ENCODE measurements at regions not wholly inside any gene's neighbourhood (a gene's known extent, or its start where the extent isn't known, plus 50 kb on each side); places are given as distances from the start of the nearest gene placed in this dataset.

DNA sequence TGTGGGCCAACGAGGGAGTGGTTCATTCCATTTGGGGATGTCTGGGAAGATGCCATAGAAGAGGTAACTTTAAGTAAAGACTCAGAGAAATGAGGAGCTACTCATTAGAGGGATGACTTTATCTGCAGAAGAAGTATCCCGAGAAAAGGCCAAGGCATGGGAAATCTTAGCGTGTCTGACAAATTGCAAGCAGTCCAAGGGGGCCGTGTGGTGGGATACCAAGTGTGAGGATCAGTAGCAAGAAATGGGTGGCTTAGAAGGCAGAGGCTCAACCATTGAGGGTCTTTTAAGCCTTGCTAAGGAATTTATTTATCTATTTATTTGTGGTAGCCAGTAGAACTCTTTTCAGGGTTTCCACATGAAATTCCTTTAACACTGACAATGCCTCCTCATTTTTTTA is 436.4 kb downstream of the RNF144A start:
- DNase-seq (ENCODE audit: low read depth in 1 of 2, low spot score in 1 of 2) (no peak), ATAC-seq (no peak), FAIRE-seq (no peak)
- TF ChIP-seq SREBF2 (IDR thresholded peaks at IDR 0.05), result no peak
- TF ChIP-seq CHD2 (IDR thresholded peaks at IDR 0.05; ENCODE audit: low read length, partially characterized antibody), result no peak
- TF ChIP-seq, protein P1, sequence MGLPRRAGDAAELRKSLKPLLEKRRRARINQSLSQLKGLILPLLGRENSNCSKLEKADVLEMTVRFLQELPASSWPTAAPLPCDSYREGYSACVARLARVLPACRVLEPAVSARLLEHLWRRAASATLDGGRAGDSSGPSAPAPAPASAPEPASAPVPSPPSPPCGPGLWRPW (IDR thresholded peaks at IDR 0.05), result no peak
- no peak for TF ChIP-seq POLR2A (IDR thresholded peaks at IDR 0.05; ENCODE audit: low read length)
- TF ChIP-seq, protein P2, sequence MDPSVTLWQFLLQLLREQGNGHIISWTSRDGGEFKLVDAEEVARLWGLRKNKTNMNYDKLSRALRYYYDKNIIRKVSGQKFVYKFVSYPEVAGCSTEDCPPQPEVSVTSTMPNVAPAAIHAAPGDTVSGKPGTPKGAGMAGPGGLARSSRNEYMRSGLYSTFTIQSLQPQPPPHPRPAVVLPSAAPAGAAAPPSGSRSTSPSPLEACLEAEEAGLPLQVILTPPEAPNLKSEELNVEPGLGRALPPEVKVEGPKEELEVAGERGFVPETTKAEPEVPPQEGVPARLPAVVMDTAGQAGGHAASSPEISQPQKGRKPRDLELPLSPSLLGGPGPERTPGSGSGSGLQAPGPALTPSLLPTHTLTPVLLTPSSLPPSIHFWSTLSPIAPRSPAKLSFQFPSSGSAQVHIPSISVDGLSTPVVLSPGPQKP (IDR thresholded peaks at IDR 0.05; ENCODE audit: low read depth, low read length), result no peak
- TF ChIP-seq, protein P3, sequence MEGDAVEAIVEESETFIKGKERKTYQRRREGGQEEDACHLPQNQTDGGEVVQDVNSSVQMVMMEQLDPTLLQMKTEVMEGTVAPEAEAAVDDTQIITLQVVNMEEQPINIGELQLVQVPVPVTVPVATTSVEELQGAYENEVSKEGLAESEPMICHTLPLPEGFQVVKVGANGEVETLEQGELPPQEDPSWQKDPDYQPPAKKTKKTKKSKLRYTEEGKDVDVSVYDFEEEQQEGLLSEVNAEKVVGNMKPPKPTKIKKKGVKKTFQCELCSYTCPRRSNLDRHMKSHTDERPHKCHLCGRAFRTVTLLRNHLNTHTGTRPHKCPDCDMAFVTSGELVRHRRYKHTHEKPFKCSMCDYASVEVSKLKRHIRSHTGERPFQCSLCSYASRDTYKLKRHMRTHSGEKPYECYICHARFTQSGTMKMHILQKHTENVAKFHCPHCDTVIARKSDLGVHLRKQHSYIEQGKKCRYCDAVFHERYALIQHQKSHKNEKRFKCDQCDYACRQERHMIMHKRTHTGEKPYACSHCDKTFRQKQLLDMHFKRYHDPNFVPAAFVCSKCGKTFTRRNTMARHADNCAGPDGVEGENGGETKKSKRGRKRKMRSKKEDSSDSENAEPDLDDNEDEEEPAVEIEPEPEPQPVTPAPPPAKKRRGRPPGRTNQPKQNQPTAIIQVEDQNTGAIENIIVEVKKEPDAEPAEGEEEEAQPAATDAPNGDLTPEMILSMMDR (IDR thresholded peaks at IDR 0.05), result no peak
- TF ChIP-seq, protein P4, sequence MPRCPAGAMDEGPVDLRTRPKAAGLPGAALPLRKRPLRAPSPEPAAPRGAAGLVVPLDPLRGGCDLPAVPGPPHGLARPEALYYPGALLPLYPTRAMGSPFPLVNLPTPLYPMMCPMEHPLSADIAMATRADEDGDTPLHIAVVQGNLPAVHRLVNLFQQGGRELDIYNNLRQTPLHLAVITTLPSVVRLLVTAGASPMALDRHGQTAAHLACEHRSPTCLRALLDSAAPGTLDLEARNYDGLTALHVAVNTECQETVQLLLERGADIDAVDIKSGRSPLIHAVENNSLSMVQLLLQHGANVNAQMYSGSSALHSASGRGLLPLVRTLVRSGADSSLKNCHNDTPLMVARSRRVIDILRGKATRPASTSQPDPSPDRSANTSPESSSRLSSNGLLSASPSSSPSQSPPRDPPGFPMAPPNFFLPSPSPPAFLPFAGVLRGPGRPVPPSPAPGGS (IDR thresholded peaks at IDR 0.05), result no peak
- TF ChIP-seq JUNB (IDR thresholded peaks at IDR 0.05), result no peak
- TF ChIP-seq RFX5 (IDR thresholded peaks at IDR 0.05), result no peak
- TF ChIP-seq RNF2 (IDR thresholded peaks at IDR 0.05; ENCODE audit: borderline replicate concordance, low read depth), result no peak
- no peak for TF ChIP-seq EHF (CRISPR knock-in tag; IDR thresholded peaks at IDR 0.05)
- no peak for TF ChIP-seq RCOR1 (IDR thresholded peaks at IDR 0.05; ENCODE audit: low read depth, low read length)
- TF ChIP-seq NPAS2 (CRISPR knock-in tag; IDR thresholded peaks at IDR 0.05; ENCODE audit: borderline replicate concordance), result no peak
- no peak for TF ChIP-seq TP53 (CRISPR knock-in tag; IDR thresholded peaks at IDR 0.05)
- no peak for TF ChIP-seq FOSL2 (IDR thresholded peaks at IDR 0.05)
- no peak for TF ChIP-seq FOSL2 (CRISPR knock-in tag; IDR thresholded peaks at IDR 0.05)
- no peak for TF ChIP-seq RAD21 (conservative IDR thresholded peaks at IDR 0.05 in 1 of 2, IDR thresholded peaks at IDR 0.05 in 1 of 2)
- TF ChIP-seq HDAC2 (IDR thresholded peaks at IDR 0.05), result no peak
- TF ChIP-seq FOSB (CRISPR knock-in tag; IDR thresholded peaks at IDR 0.05), result no peak
- TF ChIP-seq HOXB13 (CRISPR knock-in tag; IDR thresholded peaks at IDR 0.05; ENCODE audit: low read depth), result no peak
- ChIA-PET POLR2A (no interaction called here), CTCF (interaction anchor here (0.7 kb wide), 1 partner anchor 462 kb away, joined by 3 read pairs; no protein-coding TSS in a partner anchor)
- Histone ChIP-seq H3K4me3 (no peak overlapping the region), H3K4me2 (no peak overlapping the region), H3K27ac (no peak overlapping the region), H3K9me3 (peaks cover 7% of the 10 kb centered on the region; the same call in 1 of the 3 replicates), H3K4me1 (no peaks in the 10 kb centered on the region)
- 10% methylated on average over 4 of the region's 4 CpGs for WGBS (ENCODE audit: missing lambda C conversion rate)

DNA sequence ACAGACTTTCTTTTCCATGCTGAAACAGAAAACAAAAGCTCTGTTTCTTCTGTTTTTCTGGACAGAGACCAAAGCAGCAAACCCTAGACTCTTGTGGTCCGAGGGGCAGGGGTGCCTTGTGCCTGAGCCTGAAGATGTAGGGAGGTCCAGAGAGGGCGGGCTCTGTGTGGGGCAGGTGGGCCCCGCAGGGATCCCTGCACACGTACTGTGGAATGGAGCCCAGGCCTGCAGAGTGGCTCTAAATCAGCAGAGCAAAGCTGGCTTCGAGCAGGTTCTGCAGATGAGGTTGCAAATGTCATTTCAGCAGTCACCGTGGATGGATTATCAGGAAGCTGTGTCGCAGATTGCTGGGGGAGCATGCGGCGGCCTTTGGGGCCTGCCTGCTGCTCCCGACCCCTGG is 438.6 kb downstream of the RNF144A start:
- Histone ChIP-seq H3K27ac (no peak overlapping the region), H3K4me1 (no peaks in the 10 kb centered on the region), H3K4me2 (no peak overlapping the region), H3K4me3 (no peak overlapping the region), H3K9me3 (peaks cover 7% of the 10 kb centered on the region; the same call in 1 of the 3 replicates)
- no peak for DNase-seq (ENCODE audit: low read depth in 1 of 2, low spot score in 1 of 2)
- WGBS (ENCODE audit: missing lambda C conversion rate), result 24% methylated on average over 10 of the region's 10 CpGs
- ATAC-seq, result no peak
- ChIA-PET POLR2A (no interaction called here), CTCF (no interaction called here)
- FAIRE-seq, result no peak
- no peak for TF ChIP-seq CBX2 (IDR thresholded peaks at IDR 0.05; ENCODE audit: borderline replicate concordance, low read depth)
- no peak for TF ChIP-seq RFX5 (IDR thresholded peaks at IDR 0.05)
- no peak for TF ChIP-seq TFCP2L1 (CRISPR knock-in tag; IDR thresholded peaks at IDR 0.05)
- TF ChIP-seq RNF2 (IDR thresholded peaks at IDR 0.05; ENCODE audit: borderline replicate concordance, low read depth), result no peak
- no peak for TF ChIP-seq POLR2A (IDR thresholded peaks at IDR 0.05; ENCODE audit: low read length)
- no peak for TF ChIP-seq HOXB5 (CRISPR knock-in tag; IDR thresholded peaks at IDR 0.05)
- TF ChIP-seq, protein P4 (IDR thresholded peaks at IDR 0.05), result no peak
- TF ChIP-seq, protein P5, sequence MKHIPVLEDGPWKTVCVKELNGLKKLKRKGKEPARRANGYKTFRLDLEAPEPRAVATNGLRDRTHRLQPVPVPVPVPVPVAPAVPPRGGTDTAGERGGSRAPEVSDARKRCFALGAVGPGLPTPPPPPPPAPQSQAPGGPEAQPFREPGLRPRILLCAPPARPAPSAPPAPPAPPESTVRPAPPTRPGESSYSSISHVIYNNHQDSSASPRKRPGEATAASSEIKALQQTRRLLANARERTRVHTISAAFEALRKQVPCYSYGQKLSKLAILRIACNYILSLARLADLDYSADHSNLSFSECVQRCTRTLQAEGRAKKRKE (CRISPR knock-in tag; IDR thresholded peaks at IDR 0.05; ENCODE audit: low read depth), result no peak
- TF ChIP-seq SREBF2 (IDR thresholded peaks at IDR 0.05), result no peak
- TF ChIP-seq JUN (IDR thresholded peaks at IDR 0.05), result no peak
- TF ChIP-seq SMC3 (IDR thresholded peaks at IDR 0.05), result no peak
- TF ChIP-seq MAFK (IDR thresholded peaks at IDR 0.05; ENCODE audit: partially characterized antibody), result no peak
- TF ChIP-seq KDM1A (IDR thresholded peaks at IDR 0.05; ENCODE audit: low read depth), result no peak
- no peak for TF ChIP-seq HOXB13 (CRISPR knock-in tag; IDR thresholded peaks at IDR 0.05; ENCODE audit: low read depth)
- TF ChIP-seq MAZ (IDR thresholded peaks at IDR 0.05; ENCODE audit: borderline replicate concordance, low read depth, low read length), result no peak
- no peak for TF ChIP-seq CHD4 (IDR thresholded peaks at IDR 0.05; ENCODE audit: borderline replicate concordance)
- TF ChIP-seq, protein P6, sequence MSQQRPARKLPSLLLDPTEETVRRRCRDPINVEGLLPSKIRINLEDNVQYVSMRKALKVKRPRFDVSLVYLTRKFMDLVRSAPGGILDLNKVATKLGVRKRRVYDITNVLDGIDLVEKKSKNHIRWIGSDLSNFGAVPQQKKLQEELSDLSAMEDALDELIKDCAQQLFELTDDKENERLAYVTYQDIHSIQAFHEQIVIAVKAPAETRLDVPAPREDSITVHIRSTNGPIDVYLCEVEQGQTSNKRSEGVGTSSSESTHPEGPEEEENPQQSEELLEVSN (IDR thresholded peaks at IDR 0.05; ENCODE audit: borderline replicate concordance, low read depth), result no peak
- TF ChIP-seq ZNF302 (CRISPR knock-in tag; IDR thresholded peaks at IDR 0.05), result no peak
- TF ChIP-seq ZFP36 (IDR thresholded peaks at IDR 0.05; ENCODE audit: borderline replicate concordance, partially characterized antibody), result no peak
